Erythroblast (primary cell): ENCODE measurements at regions not wholly inside any gene's neighbourhood (a gene's known extent, or its start where the extent isn't known, plus 50 kb on each side); places are given as distances from the start of the nearest gene placed in this dataset.

Experiments used
- GATA1 ChIP-seq: IDR thresholded peaks from 2 replicates; pipeline ENCODE4 v1.6.1; 2011; ENCODE audit warnings: low read depth, mild to moderate bottlenecking, control low read depth, low read length, moderate library complexity
- POLR2A ChIP-seq: IDR thresholded peaks from 2 replicates; pipeline ENCODE4 v1.6.1; 2011; ENCODE audit warnings: mild to moderate bottlenecking, low read length

- TF ChIP-seq POLR2A (no peak), GATA1 (no peak)
Observed at GRCh38 chr7:46004965-46005364, 83.9 kb upstream of the IGFBP3 start.
